GM03348 (cell line): ENCODE measurements at regions not wholly inside any gene's neighbourhood (a gene's known extent, or its start where the extent isn't known, plus 50 kb on each side); places are given as distances from the start of the nearest gene placed in this dataset.
"Not testable (repeated sequence)": the region's sequence is repeated elsewhere in the genome, so short reads cannot be mapped to it uniquely, and the experiment has no call there.

Experiments used
- DNase-seq: peaks from one replicate; pipeline ENCODE4 v3.0.0; 2012; ENCODE audit warnings: low spot score

DNA sequence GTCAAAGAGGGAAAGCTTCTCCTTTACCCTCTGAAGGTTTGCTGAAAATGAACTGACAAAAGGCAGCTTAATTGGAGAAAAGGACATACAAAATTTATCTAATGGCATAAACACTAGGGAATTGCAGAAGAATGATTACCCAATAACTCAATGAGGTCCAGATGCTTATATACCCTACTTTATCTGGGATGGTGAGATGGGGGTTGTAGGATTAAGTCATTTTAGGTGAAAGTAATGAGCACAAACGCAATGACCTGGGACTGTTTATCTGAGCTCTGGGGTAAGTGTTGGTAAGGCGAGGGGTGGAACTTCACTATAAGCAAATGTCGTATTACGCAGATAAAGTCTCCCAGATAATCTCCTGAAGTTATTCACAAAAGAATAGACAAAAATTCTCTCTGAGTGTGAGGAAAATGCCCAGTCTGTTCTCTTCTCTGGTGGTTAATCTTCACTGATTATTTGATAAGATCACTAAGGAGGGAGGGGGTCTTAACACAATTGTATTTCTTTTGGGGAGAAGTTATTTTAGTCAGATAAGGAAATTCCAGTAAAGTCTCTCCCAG, 1067.8 kb downstream of the DNAJB9 start:
- no peak for DNase-seq

DNA sequence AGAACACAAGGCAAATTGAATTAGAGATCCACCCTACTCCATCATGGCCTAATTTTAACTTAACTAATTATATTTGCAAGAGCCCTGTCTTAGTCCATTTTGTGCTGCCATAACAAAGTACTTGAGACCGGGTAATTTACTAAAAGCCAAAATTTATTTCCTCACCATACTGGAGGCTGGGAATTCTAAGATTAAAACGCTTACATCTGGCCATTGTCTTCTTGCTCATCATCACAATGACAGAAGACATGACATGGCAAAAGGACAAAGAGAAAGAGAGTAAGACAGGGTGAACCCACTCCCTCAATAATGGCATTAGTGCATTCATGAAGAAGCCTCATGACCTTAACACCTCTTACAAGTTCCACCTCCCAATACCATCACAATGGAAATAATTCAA, 1068.6 kb downstream of the DNAJB9 start:
- DNase-seq = no peak

DNA sequence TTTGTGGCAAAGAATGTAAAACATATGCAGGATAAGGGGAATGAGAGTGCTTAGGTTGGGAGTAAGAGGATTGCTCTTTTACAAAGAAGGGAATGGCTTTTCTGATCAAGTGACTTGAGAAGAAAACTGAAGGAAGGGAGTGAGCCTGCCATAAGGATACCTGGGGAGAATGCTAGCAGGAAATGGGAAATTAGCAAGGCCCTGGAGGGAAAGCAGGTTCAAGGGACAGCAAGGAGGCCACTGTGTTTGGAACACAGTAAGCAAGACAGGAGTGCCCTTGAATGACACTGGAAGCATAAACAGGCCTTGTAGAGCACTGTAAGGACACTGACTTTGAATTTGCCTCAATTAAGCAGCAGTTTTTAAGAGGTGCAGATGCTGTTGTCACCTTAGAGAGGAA, 1069.9 kb downstream of the DNAJB9 start:
- DNase-seq = no peak

DNA sequence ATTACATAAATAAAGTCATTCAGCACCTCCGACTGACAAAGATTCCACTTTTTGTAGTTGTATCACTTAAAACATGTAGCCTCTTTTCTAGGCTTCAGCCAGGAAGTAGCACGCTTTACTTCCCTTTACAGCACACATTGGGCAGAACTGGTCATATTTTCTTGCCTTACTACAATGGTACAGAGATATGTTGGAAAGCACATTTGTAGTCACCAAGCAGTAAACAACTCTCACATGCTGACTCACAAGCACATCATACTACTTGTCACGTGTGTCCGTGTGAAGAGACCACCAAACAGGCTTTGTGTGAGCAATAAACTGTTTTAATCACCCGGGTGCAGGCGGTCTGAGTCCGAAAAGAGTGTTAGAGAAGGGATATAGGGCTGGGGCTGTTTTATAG, 1071.8 kb downstream of the DNAJB9 start:
- no peak for DNase-seq

DNA sequence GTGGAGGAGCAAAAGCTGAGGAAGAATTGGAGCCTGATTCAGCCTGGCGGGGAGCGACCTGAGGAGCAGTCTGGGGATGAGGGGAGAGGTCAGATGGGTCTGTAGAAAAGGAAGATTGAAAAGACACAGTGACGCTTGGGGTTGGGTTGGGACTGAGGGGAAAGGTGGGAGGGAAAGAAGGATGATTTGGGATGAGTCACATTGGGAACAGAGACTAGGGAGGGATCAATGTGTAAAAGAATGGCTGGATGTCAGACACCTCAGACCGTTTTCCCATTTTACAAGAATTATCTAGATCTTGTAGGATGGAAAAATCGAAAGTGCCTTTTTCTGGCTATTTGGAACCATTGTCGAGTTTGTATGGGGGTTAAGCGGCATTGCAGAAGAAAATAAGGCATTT, 1076.5 kb downstream of the DNAJB9 start:
- no peak for DNase-seq

DNA sequence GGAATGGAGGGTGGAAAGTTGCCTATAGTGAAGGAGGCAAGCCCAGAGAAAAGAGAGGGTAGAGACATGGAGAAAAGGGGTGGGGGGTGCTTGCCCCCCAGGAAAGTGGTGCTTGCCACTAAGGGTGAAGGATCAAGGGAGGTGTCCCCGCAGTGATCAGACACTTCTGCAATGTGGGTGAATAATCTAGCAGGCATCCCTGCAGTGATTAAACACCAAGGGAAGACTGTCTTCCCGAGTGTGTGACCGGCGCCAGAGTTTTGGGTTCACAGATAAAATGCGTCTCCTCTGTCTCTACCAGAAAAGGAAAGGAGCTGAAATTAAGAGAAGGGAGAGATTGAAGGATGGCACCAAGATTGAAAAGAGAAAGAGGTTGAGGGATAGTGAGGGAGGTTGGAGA, 1076.9 kb downstream of the DNAJB9 start:
- DNase-seq = not testable (repeated sequence)

DNA sequence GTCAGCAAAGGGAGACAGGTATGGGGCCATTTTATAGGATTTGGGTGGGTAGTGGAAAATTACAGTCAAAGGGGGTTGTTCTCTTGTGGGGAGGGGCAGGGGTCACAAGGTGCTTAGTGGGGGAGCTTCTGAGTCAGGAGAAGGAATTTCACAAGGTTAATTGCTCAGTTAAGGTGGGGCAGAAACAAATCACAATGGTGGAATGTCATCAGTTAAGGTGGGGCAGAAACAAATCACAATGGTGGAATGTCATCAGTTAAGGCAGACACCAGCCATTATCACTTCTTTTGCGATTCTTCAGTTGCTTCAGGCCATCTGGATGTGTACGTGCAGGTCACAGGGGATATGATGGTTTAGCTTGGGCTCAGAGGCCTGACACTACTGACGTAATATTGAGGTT, 1077.6 kb downstream of the DNAJB9 start:
- not testable (repeated sequence) for DNase-seq

DNA sequence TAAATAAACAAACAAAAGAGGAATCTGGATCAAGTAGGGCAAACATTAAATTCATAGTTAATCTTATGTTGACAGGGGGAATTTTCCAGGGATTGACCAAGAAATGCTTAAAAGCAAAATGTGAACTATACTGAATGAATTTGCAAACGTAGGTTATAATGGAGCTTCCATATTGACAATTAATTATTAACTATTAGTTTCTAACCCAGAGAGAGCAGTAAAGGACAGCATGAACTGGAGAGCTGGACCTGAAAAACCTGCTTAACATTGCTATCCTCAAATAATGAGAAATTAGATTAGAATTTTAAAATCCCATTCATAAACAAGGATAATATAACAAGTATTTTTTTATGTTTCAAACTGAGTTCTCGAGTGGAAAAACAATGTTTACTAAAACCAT, 1089.6 kb downstream of the DNAJB9 start:
- no peak for DNase-seq

DNA sequence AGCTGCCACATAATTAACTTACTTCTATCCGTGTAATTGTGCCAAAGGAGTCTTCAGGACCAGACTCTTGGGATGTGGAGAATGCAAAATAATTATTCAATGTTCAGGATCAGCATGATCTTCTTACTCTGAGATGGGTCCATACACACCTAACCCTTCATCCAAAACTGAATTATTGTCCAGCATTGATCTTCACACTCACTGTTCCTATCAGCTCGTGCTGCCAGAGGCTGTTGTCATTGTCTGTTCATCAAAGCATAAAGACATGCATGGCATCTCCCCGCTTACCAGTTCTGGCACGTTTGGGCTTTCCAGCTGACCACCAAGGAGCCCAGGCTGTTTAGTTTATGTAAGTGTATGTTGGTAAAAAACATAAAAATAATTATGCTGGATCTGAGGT, 1090.7 kb downstream of the DNAJB9 start:
- DNase-seq = no peak

DNA sequence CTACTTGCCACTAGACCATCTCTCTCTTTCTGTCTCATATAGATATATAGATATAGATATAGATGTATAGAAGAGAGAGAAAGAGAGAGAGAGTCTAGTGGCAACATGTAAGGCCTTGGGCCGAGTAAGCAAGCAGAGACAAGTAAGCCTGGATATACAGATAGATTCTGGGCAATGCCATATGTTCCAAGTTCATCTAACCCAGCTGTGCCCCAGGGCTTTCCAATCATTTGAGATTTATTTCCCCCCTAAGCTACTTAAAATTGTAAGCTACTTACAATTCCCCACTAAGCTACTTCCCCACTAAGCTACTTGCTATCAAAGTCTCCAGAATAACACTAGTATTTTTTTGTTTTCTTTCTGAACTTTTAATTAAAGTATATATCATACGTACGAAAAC, 1094.1 kb downstream of the DNAJB9 start:
- no peak for DNase-seq

DNA sequence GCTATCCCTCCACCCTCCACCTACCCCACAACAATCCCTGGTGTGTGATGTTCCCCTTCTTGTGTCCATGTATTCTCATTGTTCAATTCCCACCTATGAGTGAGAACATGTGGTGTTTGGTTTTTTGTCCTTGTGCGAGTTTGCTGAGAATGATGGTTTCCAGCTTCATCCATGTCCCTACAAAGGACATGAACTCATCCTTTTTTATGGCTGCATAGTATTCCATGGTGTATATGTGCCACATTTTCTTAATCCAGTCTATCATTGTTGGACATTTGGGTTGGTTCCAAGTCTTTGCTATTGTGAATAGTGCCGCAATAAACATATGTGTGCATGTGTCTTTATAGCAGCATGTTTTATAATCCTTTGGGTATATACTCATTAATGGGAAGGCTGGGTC, 1117.6 kb downstream of the DNAJB9 start:
- DNase-seq = not testable (repeated sequence)

DNA sequence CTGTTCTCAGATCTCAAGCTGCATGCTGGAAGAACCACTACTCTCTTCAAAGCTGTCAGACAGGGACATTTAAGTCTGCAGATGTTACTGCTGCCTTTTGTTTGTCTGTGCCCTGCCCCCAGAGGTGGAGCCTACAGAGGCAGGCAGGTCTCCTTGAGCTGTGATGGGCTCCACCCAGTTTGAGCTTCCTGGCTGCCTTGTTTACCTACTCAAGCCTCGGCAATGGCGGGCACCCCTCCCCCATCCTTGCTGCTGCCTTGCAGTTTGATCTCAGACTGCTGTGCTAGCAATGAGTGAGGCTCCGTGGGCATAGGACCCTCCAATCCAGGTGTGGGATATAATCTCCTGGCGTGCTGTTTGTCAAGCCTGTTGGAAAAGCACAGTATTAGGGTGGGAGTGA, 1122.9 kb downstream of the DNAJB9 start:
- not testable (repeated sequence) for DNase-seq

DNA sequence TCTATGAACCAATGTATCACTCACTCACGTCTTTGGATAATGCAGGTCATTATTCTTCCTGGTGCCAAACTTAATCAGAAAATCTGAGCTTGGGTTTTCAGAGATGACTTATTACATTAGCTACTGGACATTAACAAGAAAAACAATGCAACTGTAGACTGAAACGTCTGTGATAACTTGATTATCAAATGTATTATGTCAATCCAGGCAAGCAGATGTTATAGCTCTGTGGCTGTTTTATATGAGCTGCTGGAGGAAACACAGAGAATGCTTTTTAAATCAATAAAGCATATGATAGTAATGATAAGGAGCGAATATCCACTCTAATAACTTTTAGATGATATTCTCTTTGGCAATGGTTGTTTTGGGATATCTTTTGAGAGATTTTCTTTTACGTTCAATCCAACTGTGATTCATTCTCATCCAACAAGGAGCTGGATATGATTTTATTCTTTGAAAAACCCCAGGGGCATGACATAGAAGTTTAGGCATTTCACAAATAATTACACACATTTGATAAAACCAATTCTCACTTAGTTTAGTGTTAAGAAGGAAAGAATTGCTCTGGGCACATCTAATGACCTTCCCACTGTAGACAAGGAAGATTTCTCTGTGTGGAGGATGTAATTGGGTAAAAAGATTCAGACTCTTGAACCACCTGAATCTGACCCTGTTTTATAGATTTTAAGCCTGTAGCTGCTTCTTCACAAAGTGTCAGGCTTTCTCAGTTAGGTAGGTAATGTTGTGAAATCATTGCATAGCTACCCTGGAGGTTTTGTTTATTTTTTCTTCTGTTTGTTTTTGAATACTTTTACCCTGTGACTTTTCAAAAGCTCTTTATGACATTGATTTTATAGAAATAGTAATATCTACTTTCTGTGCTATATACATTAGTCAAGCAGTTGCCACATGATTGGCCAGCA, 1124.7 kb downstream of the DNAJB9 start:
- no peak for DNase-seq

DNA sequence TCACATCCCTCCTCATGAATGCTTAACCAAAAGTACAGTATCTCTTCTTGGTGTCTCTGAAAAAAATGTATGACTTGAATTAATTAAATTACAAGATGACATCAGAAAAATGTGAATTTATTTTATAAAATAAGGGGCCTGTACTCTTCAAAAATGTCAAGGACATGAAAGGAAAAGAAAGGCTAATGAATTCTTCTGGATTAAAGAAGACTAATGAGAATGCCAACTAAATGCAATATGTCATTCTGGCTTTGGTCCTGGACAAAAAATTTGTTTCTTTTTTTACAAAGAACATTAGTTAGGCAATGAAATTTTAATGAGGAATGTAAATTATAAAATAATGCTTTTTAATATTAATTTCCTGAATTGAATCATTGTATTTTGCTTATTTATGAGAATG, 1125.7 kb downstream of the DNAJB9 start:
- no peak for DNase-seq

DNA sequence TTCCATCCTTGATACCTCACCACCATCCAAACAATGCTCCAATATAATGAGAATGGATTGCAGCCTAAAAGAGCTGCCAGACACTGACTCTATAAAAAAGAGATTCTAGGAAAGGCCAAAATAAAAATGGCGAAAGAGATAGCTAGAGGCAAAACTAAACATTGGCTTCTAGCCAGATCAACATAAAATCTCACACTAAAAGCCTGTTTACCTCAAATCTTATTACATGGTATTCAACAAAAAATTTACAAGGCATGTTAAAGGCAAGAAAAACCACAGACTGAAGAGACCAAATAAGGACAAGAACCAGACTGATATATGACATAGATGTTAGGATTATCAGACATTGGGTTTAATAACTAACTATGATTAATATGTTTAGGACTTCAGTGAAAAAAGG, 1127.0 kb downstream of the DNAJB9 start:
- no peak for DNase-seq

DNA sequence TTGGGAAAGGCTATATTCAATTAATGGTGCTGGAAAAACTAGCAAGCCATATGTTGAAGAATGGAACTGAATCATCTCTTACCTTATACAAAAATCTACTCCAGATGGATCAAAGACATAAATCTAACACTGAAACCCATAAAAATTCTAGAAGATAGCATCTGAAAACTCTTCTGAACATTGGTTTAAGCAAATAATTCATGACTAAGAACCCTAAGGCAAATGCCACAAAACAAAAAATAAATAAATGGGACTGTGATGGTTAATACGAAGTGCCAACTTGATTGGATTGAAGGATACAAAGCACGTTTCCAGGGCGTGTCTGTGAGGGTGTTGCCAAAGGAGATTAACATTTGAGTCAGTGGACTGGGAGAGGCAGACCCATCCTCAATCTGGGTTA, 1130.0 kb downstream of the DNAJB9 start:
- no peak for DNase-seq

DNA sequence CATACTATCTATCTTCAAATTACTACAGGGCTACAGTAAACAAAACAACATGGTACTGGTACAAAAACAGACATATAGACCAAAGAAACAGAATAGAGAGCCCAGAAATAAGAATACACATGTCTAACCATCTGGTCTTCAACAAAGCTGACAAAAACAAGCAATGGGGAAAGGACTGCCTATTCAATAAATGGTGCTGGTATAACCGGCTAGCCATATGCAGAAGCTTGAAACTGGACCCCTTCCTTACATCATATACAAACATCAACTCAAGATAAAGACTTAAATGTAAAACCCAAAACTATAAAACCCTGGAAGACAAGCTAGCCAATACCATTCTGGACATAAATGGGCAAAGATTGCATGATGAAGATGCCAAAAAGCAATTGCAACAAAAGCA, 1143.7 kb downstream of the DNAJB9 start:
- no peak for DNase-seq

DNA sequence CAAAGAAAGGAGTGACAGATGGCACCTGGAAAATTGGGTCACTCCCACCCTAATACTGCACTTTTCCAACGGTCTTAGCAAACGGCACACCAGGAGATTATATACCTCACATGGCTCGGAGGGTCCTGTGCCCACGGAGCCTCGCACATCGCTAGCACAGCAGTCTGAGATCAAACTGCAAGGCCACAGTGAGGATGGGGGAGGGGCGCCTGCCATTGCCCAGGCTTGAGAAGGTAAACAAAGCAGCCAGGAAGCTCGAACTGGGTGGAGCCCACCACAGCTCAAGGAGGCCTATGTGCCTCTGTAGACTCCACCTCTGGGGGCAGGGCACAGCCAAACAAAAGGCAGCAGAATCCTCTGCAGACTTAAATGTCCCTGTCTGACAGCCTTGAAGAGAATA, 1149.7 kb downstream of the DNAJB9 start:
- not testable (repeated sequence) for DNase-seq

DNA sequence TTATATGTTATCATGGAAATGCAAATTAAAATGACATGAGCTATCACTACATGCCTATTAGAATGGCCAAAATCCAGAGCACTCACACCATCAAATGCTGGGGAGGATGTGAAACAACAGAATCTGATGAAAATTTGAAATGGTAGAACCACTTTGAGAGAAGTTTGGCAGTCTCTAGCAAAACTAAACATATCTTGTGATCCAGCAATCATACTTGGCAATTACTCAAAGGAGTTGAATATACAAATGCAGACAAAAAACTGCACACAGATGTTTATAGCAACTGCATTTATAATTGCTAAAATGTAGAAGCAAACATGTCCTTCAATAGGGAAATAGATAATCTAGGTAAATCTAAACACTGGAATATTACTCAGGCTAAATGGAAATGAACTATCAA, 1164.9 kb downstream of the DNAJB9 start:
- no peak for DNase-seq

DNA sequence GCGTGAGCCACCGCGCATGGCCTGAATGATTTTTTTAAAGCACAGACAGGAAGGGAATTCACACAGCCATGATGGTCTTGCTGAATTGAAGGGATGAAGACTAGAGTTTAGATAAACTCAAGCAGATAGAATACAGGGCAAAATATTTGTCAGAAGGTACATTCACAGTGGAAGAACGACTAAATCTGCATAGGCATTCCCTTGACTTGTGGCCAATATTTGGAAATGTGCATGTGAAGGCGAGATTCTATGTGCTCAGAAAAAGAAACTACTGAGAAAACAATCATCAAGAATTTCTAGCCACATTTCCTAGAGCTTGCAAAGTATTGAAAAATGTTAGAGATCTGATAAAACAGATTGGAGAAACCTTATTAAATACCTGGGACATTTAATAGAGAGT, 1166.2 kb downstream of the DNAJB9 start:
- DNase-seq = no peak

DNA sequence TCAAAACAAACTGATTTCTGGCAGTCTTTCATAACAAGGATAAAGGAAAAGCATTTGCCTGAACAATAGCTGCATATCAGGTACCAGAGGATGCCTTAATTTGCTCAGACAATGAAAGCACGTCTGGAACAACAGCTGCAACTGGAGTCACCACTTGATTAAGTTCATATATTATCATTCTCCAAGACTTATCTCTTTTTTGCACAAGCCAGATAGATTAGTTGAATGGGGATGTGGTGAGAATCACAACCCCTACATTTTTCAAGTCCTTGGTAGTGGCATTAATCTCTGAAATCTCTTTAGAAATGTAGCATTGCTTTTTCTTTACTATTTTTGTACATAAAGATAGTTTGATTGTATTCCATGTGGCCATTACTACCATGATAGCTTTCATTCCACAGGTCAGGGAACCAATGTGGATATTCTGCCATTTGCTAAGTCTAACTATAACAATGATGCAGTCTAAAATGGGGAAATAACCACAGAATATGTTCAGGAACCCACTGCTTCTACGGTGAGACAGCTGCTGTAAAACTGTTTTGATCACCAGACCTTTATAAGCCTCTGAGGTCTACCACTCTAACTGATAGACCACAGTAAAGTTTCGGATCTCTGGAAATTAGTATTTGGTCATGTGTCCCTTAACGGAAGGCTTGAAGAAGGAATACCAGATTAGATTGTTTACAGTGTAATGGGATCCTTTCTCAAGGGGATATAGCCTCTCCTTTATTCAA, 1176.2 kb downstream of the DNAJB9 start:
- no peak for DNase-seq

DNA sequence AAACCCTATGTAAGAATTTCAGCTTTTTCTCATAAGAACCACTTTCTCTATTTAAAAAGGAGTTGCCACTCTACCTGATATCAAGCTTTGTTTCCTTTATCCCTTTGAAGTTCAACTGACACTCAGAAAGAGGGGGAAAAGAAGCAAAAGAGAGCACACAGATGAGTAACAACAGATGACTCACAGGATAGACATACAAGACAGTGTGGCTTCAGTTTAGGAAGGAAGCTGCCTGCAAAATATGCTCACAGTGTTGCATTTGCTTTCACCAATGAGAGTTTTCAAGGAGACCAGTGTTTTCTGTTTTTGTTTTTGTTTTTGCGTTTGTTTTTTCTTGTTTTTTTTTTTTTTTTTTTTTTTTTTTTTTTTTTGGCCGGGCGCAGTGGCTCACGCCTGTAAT, 1181.6 kb downstream of the DNAJB9 start:
- no peak for DNase-seq

DNA sequence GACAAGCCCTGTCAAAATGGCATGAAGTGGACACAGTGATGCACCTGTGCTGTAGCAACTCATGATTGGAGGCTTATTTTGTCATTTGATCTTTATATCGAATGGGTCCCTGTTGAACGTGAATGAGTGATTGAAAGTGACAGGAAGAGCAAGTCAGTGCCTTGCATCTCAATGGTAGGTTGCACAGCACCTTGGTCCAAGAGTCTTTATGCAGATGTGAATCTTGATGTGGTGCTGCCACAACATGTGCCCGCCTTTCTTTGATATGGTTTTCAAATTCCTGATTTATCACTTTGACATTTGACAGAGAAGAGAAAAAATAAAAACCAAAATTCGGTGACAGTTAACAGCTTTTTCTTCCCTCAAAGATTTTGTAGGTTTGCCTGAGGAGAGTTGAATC, 1182.4 kb downstream of the DNAJB9 start:
- no peak for DNase-seq
